ENCODE measurements at regions not wholly inside any gene's neighbourhood (a gene's known extent, or its start where the extent isn't known, plus 50 kb on each side); places are given as distances from the start of the nearest gene placed in this dataset.
"Not testable (repeated sequence)": the region's sequence is repeated elsewhere in the genome, so short reads cannot be mapped to it uniquely, and the experiment has no call there.

DNA sequence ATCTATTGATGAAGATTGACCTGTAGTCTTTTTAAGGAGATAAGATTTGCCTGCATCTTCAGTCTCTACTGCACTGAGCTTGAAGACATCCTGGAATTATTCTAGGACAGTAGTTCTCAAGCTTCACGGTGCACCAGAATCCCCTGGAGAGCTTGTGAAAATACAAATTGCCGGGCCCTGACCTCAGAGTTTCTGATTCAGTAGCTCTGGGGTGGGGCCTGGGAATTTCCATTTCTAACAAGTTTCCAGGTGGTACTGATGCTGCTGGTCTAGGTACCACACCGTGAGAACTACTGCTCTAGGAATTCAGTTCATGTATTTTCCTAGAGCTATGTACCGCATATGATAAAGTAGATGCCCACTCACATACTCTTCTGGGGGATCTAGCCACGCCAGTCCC lies 246.1 kb downstream of the HS3ST3B1 start:
- intact Hi-C loops (cut with DNase I) = no loop called here
- TF ChIP-seq CTCF (IDR thresholded peaks at IDR 0.05) = no peak
- H3K27me3 ChIP-seq = no peaks in the 10 kb centered on the region
- H3K9me3 ChIP-seq = no peaks in the 10 kb centered on the region
- no peak overlapping the region for H3K27ac ChIP-seq
- no peak overlapping the region for H3K4me3 ChIP-seq
- ATAC-seq (no peak), DNase-seq (no peak)
- no peaks in the 10 kb centered on the region for H3K4me1 ChIP-seq
- H3K36me3 ChIP-seq = no peaks in the 10 kb centered on the region

DNA sequence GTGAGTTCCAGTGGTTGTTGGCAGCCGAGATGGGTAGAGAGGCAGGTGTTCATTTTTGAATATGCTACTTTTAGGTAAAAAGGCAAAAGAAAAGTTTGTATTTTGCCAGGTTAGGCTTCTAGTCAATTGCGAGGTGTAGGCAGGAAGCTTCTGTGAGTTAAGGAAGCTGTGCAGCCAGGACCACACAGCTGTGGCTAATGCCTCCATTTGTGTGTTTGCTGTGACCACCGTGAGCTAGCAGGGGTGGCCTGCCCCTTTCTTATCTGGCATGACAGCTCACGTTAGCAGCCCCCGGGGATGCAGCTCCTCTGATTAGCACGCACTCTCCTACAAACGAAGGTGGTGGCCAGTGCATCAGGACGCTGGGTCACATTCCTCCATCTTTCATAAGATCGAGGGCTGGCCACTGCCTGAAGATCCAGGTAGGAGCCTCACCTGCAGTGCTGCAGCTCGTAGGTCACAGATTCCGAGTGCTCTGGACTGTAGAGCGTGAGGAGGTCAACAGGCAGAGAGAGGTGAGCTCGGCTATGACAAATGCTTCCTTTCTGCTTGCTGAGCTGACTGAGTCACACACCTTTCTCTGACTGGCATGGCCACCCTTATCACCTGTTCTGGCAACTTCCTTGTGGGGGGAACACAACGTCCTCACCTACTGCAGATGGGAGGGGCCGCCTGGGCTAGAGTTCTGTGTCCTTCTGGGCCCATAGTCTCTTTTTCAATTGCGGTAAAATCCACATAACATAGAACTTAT lies 244.4 kb downstream of the HS3ST3B1 start:
- H3K36me3 ChIP-seq = no peaks in the 10 kb centered on the region
- no peaks in the 10 kb centered on the region for H3K4me1 ChIP-seq
- no peak overlapping the region for H3K4me3 ChIP-seq
- H3K9me3 ChIP-seq = no peaks in the 10 kb centered on the region
- no peak for ATAC-seq
- no peak overlapping the region for H3K27ac ChIP-seq
- H3K27me3 ChIP-seq = no peaks in the 10 kb centered on the region
- DNase-seq = no peak
- intact Hi-C loops (cut with DNase I) = no loop called here
- TF ChIP-seq CTCF (IDR thresholded peaks at IDR 0.05) = no peak

- H3K27ac ChIP-seq = no peak overlapping the region
- TF ChIP-seq CTCF (IDR thresholded peaks at IDR 0.05) = no peak
- DNase-seq = no peak
- ATAC-seq = no peak
- no peaks in the 10 kb centered on the region for H3K27me3 ChIP-seq
- H3K9me3 ChIP-seq = no peaks in the 10 kb centered on the region
- no peak overlapping the region for H3K4me3 ChIP-seq
- H3K36me3 ChIP-seq = no peaks in the 10 kb centered on the region
- no peaks in the 10 kb centered on the region for H3K4me1 ChIP-seq
- intact Hi-C loops (cut with DNase I) = no loop called here
Measured at GRCh38 chr17:14541714-14542113, 240.8 kb downstream of the HS3ST3B1 start.

- TF ChIP-seq CTCF (IDR thresholded peaks at IDR 0.05) = no peak
- Histone ChIP-seq H3K4me3 (no peak overlapping the region), H3K9me3 (no peaks in the 10 kb centered on the region), H3K27ac (no peak overlapping the region), H3K4me1 (no peaks in the 10 kb centered on the region), H3K36me3 (no peaks in the 10 kb centered on the region), H3K27me3 (no peaks in the 10 kb centered on the region)
- ATAC-seq (no peak), DNase-seq (no peak)
- intact Hi-C loops (cut with DNase I) = no loop called here
Measured at GRCh38 chr17:14539801-14540200, 238.9 kb downstream of the HS3ST3B1 start.

DNA sequence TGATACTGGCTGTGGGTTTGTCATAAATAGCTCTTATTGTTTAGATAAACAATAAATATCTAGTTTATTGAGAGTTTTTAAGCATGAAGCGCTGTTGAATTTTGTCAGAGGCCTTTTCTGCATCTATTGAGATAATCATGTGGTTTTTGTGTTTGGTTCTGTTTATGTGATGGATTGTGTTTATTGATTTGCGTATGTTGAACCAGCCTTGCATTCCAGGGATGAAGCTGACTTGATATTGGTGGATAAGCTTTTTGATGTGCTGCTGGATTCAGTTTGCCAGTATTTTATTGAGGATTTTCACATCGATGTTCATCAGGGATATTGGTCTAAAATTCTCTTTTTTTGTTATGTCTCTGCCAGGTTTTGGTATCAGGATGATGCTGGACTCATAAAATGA lies 231.4 kb downstream of the HS3ST3B1 start:
- H3K27me3 ChIP-seq; H3K4me3 ChIP-seq; H3K36me3 ChIP-seq; H3K27ac ChIP-seq; ATAC-seq; intact Hi-C loops (cut with DNase I); DNase-seq; H3K9me3 ChIP-seq; H3K4me1 ChIP-seq: not testable (repeated sequence)

DNA sequence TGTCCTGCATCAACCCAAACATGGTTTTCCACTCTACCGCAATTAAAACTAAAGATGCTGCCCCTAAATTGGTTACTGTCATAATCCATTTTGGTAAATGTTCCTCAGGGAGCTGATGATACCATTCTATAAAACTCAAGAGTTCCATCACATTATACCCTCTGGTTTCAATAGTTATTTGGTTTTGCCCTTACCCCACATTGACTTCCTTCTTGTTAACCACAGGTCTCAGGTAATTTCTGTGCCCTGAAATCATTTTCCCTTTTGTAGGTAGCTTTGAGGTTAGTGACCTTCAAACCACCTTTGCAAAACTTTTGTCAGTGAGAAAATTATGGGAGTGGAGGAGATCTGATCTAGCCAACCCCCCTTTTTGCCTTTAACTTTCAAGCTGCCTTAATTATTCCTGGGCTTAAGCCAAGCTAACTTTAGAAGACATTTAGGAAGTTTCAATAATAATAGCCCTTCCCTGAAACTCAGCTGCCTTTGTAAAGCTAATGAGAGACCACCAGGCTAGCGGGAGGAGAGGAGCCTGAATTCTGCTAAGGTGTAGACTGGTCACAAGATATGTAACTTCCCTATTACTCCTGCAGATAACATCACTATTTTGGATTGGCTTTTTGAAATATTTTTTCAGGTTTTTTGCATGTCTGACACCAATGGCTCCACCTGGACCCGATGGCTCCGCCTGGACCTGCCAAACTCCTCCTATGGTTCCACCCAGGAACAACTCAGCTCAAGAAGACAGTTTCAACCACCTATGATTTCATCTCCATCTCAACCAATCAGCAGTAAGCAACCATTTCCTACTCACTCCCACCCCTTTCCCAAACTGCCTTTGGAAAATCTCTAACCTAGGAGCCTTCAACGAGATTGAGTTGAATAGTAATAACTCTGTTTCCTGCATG lies 224.9 kb downstream of the HS3ST3B1 start:
- intact Hi-C loops (cut with DNase I) = no loop called here
- Histone ChIP-seq H3K4me1 (no peaks in the 10 kb centered on the region), H3K27me3 (no peaks in the 10 kb centered on the region), H3K27ac (no peak overlapping the region), H3K9me3 (no peaks in the 10 kb centered on the region), H3K36me3 (no peaks in the 10 kb centered on the region), H3K4me3 (no peak overlapping the region)
- ATAC-seq (no peak), DNase-seq (no peak)
- TF ChIP-seq CTCF (IDR thresholded peaks at IDR 0.05) = no peak

All from upper lobe of right lung (tissue), 1 donor.